Activated CD4-positive, alpha-beta T cell treated with anti-CD3 and anti-CD28 coated beads for 36 hours (primary cell): ENCODE measurements at regions not wholly inside any gene's neighbourhood (a gene's known extent, or its start where the extent isn't known, plus 50 kb on each side); places are given as distances from the start of the nearest gene placed in this dataset.

Source experiments
- ATAC-seq: fragments of 200-7000 bp; cut with Tn5 transposase; one replicate; pipeline ENCODE4 v1.10.0; 2021; ENCODE audit warnings: mild to moderate bottlenecking, moderate library complexity
- CTCF ChIA-PET: fragments of 350-600 bp; sonication (Branson Sonifier 250); formaldehyde crosslinking; loops from one replicate; lab custom pipeline; 2021; ENCODE audit warnings: antibody characterized with exemption; lab: Charles Lee
- POLR2A ChIA-PET: fragments of 350-600 bp; sonication (Branson Sonifier 250); formaldehyde crosslinking; loops from one replicate; lab custom pipeline; 2021; ENCODE audit warnings: antibody characterized with exemption, inconsistent platforms; lab: Charles Lee
- DNase-seq: peaks from one replicate; pipeline ENCODE4 v3.0.0-alpha.2; 2020
- H3K27ac Mint-ChIP-seq: one replicate; pipeline ENCODE4 v1.8.0; 2021; ENCODE audit warnings: mixed read lengths
- H3K27me3 Mint-ChIP-seq: one replicate; pipeline ENCODE4 v1.8.0; 2021; ENCODE audit warnings: mixed read lengths
- H3K36me3 Mint-ChIP-seq: one replicate; pipeline ENCODE4 v1.8.0; 2021; ENCODE audit warnings: low read depth, mixed read lengths
- H3K4me1 Mint-ChIP-seq: one replicate; pipeline ENCODE4 v1.8.0; 2021; ENCODE audit warnings: mixed read lengths
- H3K4me3 Mint-ChIP-seq: one replicate; pipeline ENCODE4 v1.8.0; 2021; ENCODE audit warnings: mild to moderate bottlenecking, moderate library complexity, mixed read lengths
- H3K9me3 Mint-ChIP-seq: one replicate; pipeline ENCODE4 v1.8.0; 2021; ENCODE audit warnings: low read depth, mixed read lengths
- intact Hi-C, 2 experiments: fragments of 100-400 bp; cut with DNase I in 1 of 2; cut with micrococcal nuclease in 1 of 2; formaldehyde crosslinking; loops; one replicate each; pipeline versions ENCODE4 v1.14.2 to v1.15.1; 2022 to 2024; cut with DNase I, micrococcal nuclease

DNA sequence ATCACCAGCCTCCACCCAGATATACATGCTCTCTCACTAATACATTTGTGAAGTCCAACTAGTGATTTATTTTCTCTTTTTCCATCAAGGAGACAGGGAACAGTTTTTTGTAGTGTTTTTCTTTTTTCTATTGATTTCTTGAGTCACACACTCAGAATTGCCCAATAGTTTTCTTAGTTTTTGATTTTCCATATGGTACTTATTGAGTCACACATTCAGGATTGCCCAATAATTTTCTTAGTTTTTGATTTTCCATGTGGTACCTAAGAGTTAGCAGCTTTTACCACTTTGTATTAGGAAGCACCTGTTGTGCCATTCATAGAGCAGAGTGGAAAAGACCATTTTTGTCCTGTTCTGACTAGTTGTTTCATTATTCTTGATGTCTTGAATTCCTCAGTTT lies 1268.8 kb downstream of the EPHA7 start:
- no peaks in the 10 kb centered on the region for H3K36me3 Mint-ChIP-seq
- POLR2A ChIA-PET, result no interaction called here
- CTCF ChIA-PET, result no interaction called here
- H3K27ac Mint-ChIP-seq, result no peak overlapping the region
- ATAC-seq, result no peak
- H3K9me3 Mint-ChIP-seq, result peaks cover 2% of the 10 kb centered on the region
- H3K4me1 Mint-ChIP-seq, result no peaks in the 10 kb centered on the region
- no peak for DNase-seq
- intact Hi-C loops, result no loop called here
- H3K27me3 Mint-ChIP-seq, result no peaks in the 10 kb centered on the region
- no peak overlapping the region for H3K4me3 Mint-ChIP-seq

DNA sequence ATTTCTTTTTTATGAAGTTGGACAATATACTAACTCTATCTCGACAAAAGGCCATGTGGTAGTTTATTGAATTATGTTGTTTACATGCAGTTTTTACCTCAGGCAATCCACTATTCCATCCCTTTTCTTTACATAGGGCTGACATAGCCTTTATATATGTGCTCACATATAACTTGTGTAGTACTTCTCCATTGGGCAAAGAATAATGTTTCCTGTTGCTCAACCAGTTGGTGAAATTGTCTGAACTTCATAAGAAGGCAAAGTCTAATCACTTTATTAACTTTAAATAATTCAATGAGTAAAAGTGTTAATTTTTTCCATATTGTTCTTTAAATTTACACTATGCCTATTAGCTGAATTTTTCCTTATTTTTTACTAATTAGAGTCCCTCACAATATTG lies 1272.1 kb downstream of the EPHA7 start:
- Mint-ChIP-seq H3K27me3 (no peaks in the 10 kb centered on the region), H3K4me1 (no peaks in the 10 kb centered on the region), H3K4me3 (no peak overlapping the region), H3K36me3 (no peaks in the 10 kb centered on the region), H3K27ac (no peak overlapping the region), H3K9me3 (peaks cover 2% of the 10 kb centered on the region)
- ChIA-PET POLR2A (no interaction called here), CTCF (no interaction called here)
- ATAC-seq (no peak), DNase-seq (no peak)
- intact Hi-C loops, result no loop called here

DNA sequence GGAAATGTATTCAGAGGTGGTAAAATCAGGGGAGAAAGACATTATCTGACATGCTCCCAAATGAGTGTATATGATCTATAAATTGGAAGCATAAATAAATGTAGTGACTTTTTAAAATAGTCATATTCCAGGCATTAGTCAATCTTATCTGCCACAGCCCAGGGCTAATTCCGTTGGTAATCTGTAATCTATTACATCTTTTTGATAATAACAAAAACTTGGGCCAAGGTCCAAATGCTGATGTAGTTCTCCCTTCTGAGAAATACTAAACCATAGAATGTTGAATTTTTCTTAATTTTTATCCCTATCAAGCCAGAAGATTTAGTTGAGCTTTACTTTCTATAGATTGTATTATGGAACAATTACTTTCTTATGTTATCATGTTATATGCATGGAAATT lies 1279.8 kb downstream of the EPHA7 start:
- Mint-ChIP-seq H3K9me3 (peaks cover 7% of the 10 kb centered on the region), H3K4me3 (no peak overlapping the region), H3K36me3 (no peaks in the 10 kb centered on the region), H3K4me1 (no peaks in the 10 kb centered on the region), H3K27me3 (no peaks in the 10 kb centered on the region), H3K27ac (no peak overlapping the region)
- DNase-seq (no peak), ATAC-seq (no peak)
- CTCF ChIA-PET, result interaction anchor here (1.4 kb wide), 1 partner anchor 9 kb away, joined by 3 read pairs; no protein-coding TSS in a partner anchor
- POLR2A ChIA-PET, result no interaction called here
- intact Hi-C loops, result no loop called here

DNA sequence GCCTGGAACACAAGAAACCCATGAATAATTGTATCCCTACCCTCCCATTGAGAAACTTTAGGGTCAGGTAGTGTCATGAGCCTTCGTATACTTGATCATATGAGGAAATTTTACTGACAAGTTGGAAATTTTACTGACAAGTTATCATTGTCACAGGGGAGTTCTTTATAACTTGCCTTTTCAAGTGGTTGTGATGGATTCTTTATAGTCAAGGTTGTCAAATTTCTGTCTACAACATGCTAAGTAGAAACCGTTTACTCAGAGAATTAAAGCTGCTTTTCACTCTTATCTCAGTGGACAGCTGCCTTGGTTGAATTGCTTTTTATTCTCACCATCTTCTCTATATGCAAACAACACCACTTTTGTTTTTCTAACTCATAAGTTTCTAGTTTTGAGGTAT lies 1286.4 kb downstream of the EPHA7 start:
- intact Hi-C loops, result no loop called here
- Mint-ChIP-seq H3K4me3 (no peak overlapping the region), H3K9me3 (peaks cover 7% of the 10 kb centered on the region), H3K4me1 (no peaks in the 10 kb centered on the region), H3K36me3 (no peaks in the 10 kb centered on the region), H3K27me3 (no peaks in the 10 kb centered on the region), H3K27ac (no peak overlapping the region)
- ChIA-PET CTCF (interaction anchor here (1.1 kb wide), 1 partner anchor 9 kb away, joined by 3 read pairs; no protein-coding TSS in a partner anchor), POLR2A (no interaction called here)
- DNase-seq (no peak), ATAC-seq (no peak)

DNA sequence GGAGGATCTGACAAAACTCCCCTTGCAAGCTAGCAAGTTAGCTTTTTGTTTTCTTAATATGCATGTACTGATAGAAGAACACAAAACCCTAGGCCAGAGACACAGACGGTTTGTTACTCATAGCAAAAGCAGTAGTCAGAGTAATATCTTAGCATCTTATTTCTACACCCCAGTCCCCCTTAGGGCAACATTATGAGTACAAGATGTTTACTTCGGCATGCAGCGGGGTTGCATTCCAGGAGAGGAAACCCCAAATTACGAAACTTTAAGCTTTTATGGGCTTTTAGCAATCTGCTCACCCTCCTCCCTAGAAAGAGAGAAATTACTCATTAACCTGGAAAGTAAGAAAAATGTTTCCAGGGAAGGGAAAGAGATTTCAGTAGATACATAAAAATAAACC lies 1286.9 kb downstream of the EPHA7 start:
- H3K9me3 Mint-ChIP-seq, result peaks cover 7% of the 10 kb centered on the region
- no peaks in the 10 kb centered on the region for H3K27me3 Mint-ChIP-seq
- CTCF ChIA-PET, result interaction anchor here (1.1 kb wide), 1 partner anchor 9 kb away, joined by 3 read pairs; no protein-coding TSS in a partner anchor
- POLR2A ChIA-PET, result no interaction called here
- no peak for DNase-seq
- H3K4me1 Mint-ChIP-seq, result no peaks in the 10 kb centered on the region
- intact Hi-C loops, result no loop called here
- H3K4me3 Mint-ChIP-seq, result no peak overlapping the region
- H3K27ac Mint-ChIP-seq, result no peak overlapping the region
- no peak for ATAC-seq
- no peaks in the 10 kb centered on the region for H3K36me3 Mint-ChIP-seq

DNA sequence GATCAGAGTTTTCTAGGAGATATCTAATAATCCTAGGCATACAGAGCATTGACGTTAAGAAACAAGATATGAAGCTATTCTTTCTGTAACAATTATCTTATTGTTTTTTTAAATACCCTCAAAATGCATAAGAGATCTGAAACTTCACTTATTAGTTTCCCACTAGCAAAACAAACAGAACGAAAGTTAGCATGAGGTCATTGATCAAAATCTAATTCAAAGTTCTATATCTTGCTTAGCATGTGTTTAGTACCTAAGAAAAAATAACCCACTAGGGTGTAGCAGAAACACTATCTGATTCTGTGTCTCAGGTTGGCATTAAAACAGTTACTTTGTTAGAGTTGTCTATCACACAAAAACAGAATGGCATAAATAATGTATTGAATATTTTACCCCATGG lies 1288.4 kb downstream of the EPHA7 start:
- H3K9me3 Mint-ChIP-seq, result peaks cover 16% of the 10 kb centered on the region
- no peaks in the 10 kb centered on the region for H3K27me3 Mint-ChIP-seq
- no peak overlapping the region for H3K4me3 Mint-ChIP-seq
- H3K4me1 Mint-ChIP-seq, result no peaks in the 10 kb centered on the region
- no peaks in the 10 kb centered on the region for H3K36me3 Mint-ChIP-seq
- no peak overlapping the region for H3K27ac Mint-ChIP-seq
- POLR2A ChIA-PET, result no interaction called here
- no peak for ATAC-seq
- DNase-seq, result no peak
- intact Hi-C loops, result no loop called here
- CTCF ChIA-PET, result no interaction called here

DNA sequence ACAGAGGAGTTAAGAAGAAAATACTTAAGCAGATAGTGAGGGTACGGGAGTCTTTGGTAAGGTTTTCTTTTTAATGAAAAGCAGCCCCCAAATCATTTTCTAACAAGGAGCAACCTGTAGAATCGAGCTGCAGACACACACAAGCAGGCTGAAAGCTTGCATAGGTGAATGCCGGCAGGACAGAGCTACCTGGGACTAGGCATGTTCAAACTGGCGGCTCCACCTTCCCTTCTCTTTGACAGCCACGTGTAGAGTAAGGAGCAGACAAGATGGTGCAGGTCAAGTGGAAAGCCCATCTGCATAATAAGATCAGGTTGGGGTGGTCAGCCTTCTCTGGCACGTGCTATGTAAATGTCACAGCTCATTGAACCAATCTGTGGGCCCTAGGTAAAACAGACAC lies 1292.4 kb downstream of the EPHA7 start:
- H3K4me1 Mint-ChIP-seq, result no peaks in the 10 kb centered on the region
- DNase-seq (no peak), ATAC-seq (no peak)
- intact Hi-C loops, result no loop called here
- no peaks in the 10 kb centered on the region for H3K27me3 Mint-ChIP-seq
- no peak overlapping the region for H3K27ac Mint-ChIP-seq
- no peak overlapping the region for H3K4me3 Mint-ChIP-seq
- CTCF ChIA-PET, result no interaction called here
- POLR2A ChIA-PET, result no interaction called here
- no peaks in the 10 kb centered on the region for H3K36me3 Mint-ChIP-seq
- peaks cover 11% of the 10 kb centered on the region for H3K9me3 Mint-ChIP-seq

DNA sequence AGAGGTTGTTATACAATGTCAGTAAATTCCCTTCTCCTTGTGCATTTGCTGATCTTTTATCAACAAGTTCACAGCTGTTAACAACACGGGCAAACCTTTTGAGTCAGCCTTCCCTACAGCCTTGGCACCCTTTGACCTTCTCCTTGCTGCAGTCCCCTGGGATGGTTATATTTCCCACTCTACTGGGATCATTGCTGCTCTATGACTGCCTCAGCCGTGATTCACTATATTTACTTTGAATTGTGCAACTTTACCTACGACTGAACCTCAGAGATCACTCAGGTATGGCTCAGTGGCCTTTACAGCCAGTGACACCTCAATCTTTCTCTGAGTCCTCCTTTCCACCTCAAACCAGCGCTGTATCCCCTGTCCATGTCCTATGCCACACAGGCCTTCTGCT lies 1293.3 kb downstream of the EPHA7 start:
- CTCF ChIA-PET, result no interaction called here
- ATAC-seq, result no peak

DNA sequence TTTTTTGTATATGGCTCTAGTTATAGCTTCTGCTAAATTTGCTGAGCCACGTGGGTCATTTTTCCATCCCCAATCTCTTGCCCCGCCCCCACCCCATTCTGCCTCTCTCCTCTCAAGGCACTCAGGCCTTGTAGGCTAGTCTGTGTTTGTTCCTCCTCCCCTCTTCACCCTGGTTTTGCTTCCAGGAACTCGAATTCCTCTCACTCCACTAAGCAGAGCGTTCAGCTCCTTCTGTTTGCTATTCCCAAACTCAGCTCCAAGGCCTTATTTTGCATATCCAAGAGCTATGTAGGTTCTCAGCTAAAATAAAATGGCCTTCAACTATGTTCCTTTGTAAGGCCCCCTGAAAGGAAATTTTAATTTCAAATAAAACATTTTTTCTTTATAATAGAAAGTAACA lies 1293.7 kb downstream of the EPHA7 start:
- Mint-ChIP-seq H3K4me1 (no peaks in the 10 kb centered on the region), H3K36me3 (no peaks in the 10 kb centered on the region), H3K9me3 (peaks cover 11% of the 10 kb centered on the region), H3K4me3 (no peak overlapping the region), H3K27me3 (no peaks in the 10 kb centered on the region), H3K27ac (no peak overlapping the region)
- intact Hi-C loops, result no loop called here
- ChIA-PET CTCF (no interaction called here), POLR2A (no interaction called here)
- no peak for ATAC-seq
- no peak for DNase-seq

More for the DNA sequence above, 1293.3 kb downstream of the EPHA7 start:
- POLR2A ChIA-PET, result no interaction called here
- DNase-seq, result no peak
- Mint-ChIP-seq H3K4me1 (no peaks in the 10 kb centered on the region), H3K36me3 (no peaks in the 10 kb centered on the region), H3K27ac (no peak overlapping the region), H3K27me3 (no peaks in the 10 kb centered on the region), H3K4me3 (no peak overlapping the region), H3K9me3 (peaks cover 11% of the 10 kb centered on the region)
- intact Hi-C loops, result no loop called here

DNA sequence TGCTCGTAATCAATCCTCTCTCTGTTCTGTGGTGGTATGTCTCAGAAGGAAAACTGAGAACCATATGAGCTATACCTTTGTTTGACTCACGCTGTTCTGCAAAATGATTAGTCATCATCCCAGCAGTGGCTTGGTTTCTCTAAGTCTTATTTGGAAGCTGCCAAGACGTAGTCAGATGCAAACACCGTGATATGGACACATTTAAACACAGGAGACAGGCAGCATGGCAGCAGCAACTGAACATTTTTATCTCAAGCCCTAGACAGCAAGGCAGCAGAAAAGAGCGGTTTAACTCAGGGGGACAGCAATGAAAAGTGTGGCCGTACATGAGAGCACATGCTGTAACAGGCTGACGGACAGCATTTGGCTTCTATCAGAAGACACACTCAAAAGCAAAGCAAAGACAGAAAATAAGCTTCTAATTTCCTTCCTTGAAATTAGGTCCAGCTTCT lies 1295.1 kb downstream of the EPHA7 start:
- no peaks in the 10 kb centered on the region for H3K36me3 Mint-ChIP-seq
- no peak overlapping the region for H3K27ac Mint-ChIP-seq
- no peaks in the 10 kb centered on the region for H3K27me3 Mint-ChIP-seq
- peaks cover 11% of the 10 kb centered on the region for H3K9me3 Mint-ChIP-seq
- ATAC-seq (no peak), DNase-seq (no peak)
- no peaks in the 10 kb centered on the region for H3K4me1 Mint-ChIP-seq
- no peak overlapping the region for H3K4me3 Mint-ChIP-seq
- intact Hi-C loops, result no loop called here
- ChIA-PET CTCF (interaction anchor here (1.1 kb wide), 1 partner anchor 9 kb away, joined by 3 read pairs; no protein-coding TSS in a partner anchor), POLR2A (no interaction called here)

DNA sequence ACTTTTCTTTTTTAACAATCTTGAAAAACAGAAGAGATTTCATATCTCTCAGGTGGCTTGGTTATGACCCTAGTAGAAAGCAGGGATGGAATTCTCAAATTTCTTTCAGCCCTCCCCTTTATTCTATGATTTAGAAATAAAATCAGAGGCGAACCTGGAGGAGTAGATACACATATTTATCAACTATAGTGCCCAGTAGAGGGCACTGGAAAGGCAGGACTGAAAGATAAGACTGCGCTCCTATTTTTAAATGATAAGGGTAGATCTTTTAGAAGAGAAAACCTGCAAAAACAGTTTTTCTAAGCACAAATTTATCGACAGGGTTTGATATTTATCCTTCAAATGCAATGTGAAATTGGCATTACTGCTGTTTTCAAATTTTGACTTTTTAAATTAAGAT lies 1296.6 kb downstream of the EPHA7 start:
- CTCF ChIA-PET, result no interaction called here
- Mint-ChIP-seq H3K9me3 (peaks cover 11% of the 10 kb centered on the region), H3K27ac (no peak overlapping the region), H3K36me3 (no peaks in the 10 kb centered on the region), H3K27me3 (no peaks in the 10 kb centered on the region), H3K4me3 (no peak overlapping the region), H3K4me1 (no peaks in the 10 kb centered on the region)
- DNase-seq (no peak), ATAC-seq (no peak)
- POLR2A ChIA-PET, result no interaction called here
- intact Hi-C loops, result no loop called here

DNA sequence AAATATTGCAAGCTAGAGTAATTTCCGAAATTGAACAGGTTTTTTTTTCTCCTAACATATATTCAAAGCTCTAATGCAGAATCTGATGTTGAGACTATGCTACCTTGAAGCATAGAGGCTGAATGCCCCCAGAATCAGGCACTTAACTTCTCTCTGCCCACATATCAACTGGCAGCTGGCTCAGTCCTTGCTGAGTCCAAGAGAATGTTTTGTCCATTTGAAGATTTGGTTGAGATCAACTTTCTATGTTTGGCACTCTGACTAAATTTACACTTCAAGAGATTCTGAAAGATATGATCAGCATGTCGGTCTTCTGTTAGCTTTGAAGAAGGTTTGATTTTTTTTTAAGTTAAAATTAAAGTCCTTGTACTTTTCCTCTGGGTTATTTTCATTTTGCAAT lies 1298.1 kb downstream of the EPHA7 start:
- H3K36me3 Mint-ChIP-seq, result no peaks in the 10 kb centered on the region
- CTCF ChIA-PET, result interaction anchor here (0.8 kb wide), 1 partner anchor 9 kb away, joined by 3 read pairs; no protein-coding TSS in a partner anchor

More for the DNA sequence above, 1298.1 kb downstream of the EPHA7 start:
- no peak overlapping the region for H3K27ac Mint-ChIP-seq
- H3K4me3 Mint-ChIP-seq, result no peak overlapping the region
- peaks cover 5% of the 10 kb centered on the region for H3K9me3 Mint-ChIP-seq
- H3K4me1 Mint-ChIP-seq, result no peaks in the 10 kb centered on the region
- intact Hi-C loops, result no loop called here
- no peak for DNase-seq
- no peaks in the 10 kb centered on the region for H3K27me3 Mint-ChIP-seq
- no peak for ATAC-seq
- POLR2A ChIA-PET, result no interaction called here
